ENCODE measurements at regions not wholly inside any gene's neighbourhood (a gene's known extent, or its start where the extent isn't known, plus 50 kb on each side); places are given as distances from the start of the nearest gene placed in this dataset.

DNA sequence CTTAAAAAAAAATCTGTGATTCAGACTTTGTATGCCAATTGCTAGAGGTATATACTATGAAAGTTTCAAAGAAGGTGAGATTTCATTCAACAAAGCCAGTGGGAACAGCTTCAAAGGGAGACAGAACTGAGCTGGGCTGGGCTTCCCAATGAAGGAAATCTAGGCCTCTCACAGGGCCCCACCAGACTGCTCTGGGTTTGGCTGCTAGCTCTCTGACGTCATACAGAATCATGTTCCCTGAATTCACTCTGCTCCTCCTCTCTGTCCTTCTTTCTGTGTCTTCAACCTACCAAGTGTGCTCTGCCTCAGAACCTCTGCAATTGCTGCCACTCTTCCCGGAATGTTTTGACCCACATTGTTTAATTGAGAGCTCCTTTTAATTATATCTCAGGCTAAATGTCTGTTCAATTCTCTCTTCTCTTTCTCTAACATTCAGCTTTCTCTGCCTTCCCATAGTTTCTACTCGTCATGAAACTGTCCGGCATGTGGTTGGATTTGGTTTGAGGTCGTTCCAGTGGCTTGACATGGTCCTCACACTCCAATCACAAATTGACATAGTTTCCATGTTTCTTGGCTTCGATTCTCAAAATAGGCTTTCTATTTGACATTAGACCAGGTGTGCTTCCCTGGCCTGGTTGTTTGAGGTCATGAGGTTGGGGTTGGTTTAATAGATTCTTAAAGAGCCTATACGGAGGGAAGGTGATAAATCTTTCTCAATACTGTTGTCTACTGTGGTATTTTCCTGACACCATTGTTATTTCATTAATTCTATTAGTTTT, 282.1 kb upstream of the EMCN start:
- Histone ChIP-seq H3K27me3 (ENCODE audit: control insufficient read depth, insufficient read depth, low read length) (no peaks in the 10 kb centered on the region), H3K4me3 (ENCODE audit: low read depth, low read length) (no peak overlapping the region), H3K4me1 (ENCODE audit: control insufficient read depth, insufficient read depth, low read length) (no peaks in the 10 kb centered on the region), H3K9me3 (ENCODE audit: control insufficient read depth, insufficient read depth, low read length) (no peaks in the 10 kb centered on the region), H3K27ac (ENCODE audit: low read depth, low read length) (no peak overlapping the region), H3K36me3 (ENCODE audit: control insufficient read depth, insufficient read depth, low read length) (no peaks in the 10 kb centered on the region)
- 78% methylated on average over 2 of the region's 7 CpGs for WGBS (ENCODE audit: insufficient coverage)
- DNase-seq (ENCODE audit: low read depth in 4 of 6, low spot score in 6 of 6): no peak

DNA sequence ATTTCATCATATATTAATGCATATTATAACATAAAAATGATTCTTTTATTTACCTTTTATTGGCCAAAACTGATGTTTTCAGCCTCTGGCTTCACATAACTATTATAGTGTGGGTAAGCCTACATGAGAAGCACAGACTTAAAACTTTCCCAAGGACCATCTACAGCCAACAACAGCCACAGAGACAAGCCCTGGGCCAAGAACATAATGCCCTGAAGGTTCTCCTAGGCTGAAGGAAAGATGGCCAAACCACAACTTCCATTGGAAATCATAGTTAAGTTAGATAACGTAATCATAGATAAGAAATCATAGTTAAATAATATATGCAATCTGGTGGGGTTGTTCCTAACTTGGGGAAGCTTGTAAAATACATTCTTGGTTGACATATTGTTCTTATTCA, 280.0 kb upstream of the EMCN start:
- H3K36me3 ChIP-seq (ENCODE audit: control insufficient read depth, insufficient read depth, low read length): no peaks in the 10 kb centered on the region
- no peak overlapping the region for H3K4me3 ChIP-seq (ENCODE audit: low read depth, low read length)
- H3K4me1 ChIP-seq (ENCODE audit: control insufficient read depth, insufficient read depth, low read length): no peaks in the 10 kb centered on the region
- WGBS (ENCODE audit: insufficient coverage): no CpG with 5 or more reads among the region's 1 CpG
- DNase-seq (ENCODE audit: low read depth in 4 of 6, low spot score in 6 of 6): no peak
- no peak overlapping the region for H3K27ac ChIP-seq (ENCODE audit: low read depth, low read length)
- H3K9me3 ChIP-seq (ENCODE audit: control insufficient read depth, insufficient read depth, low read length): no peaks in the 10 kb centered on the region
- H3K27me3 ChIP-seq (ENCODE audit: control insufficient read depth, insufficient read depth, low read length): no peaks in the 10 kb centered on the region

- no peaks in the 10 kb centered on the region for H3K36me3 ChIP-seq (ENCODE audit: control insufficient read depth, insufficient read depth, low read length)
- 100% methylated on average over 1 of the region's 1 CpG for WGBS (ENCODE audit: insufficient coverage)
- no peak for DNase-seq (ENCODE audit: low read depth in 4 of 6, low spot score in 6 of 6)
- H3K4me1 ChIP-seq (ENCODE audit: control insufficient read depth, insufficient read depth, low read length): no peaks in the 10 kb centered on the region
- H3K27me3 ChIP-seq (ENCODE audit: control insufficient read depth, insufficient read depth, low read length): no peaks in the 10 kb centered on the region
- H3K4me3 ChIP-seq (ENCODE audit: low read depth, low read length): no peak overlapping the region
- no peaks in the 10 kb centered on the region for H3K9me3 ChIP-seq (ENCODE audit: control insufficient read depth, insufficient read depth, low read length)
- no peak overlapping the region for H3K27ac ChIP-seq (ENCODE audit: low read depth, low read length)
Observed at GRCh38 chr4:100797356-100797755, 279.5 kb upstream of the EMCN start.

GRCh38 chr4:100796332-100796731, 278.5 kb upstream of the EMCN start:
- Histone ChIP-seq H3K9me3 (ENCODE audit: control insufficient read depth, insufficient read depth, low read length) (no peaks in the 10 kb centered on the region), H3K27ac (ENCODE audit: low read depth, low read length) (no peak overlapping the region), H3K36me3 (ENCODE audit: control insufficient read depth, insufficient read depth, low read length) (no peaks in the 10 kb centered on the region), H3K4me3 (ENCODE audit: low read depth, low read length) (no peak overlapping the region), H3K4me1 (ENCODE audit: control insufficient read depth, insufficient read depth, low read length) (no peaks in the 10 kb centered on the region), H3K27me3 (ENCODE audit: control insufficient read depth, insufficient read depth, low read length) (no peaks in the 10 kb centered on the region)
- 80% methylated on average over 1 of the region's 2 CpGs for WGBS (ENCODE audit: insufficient coverage)
- DNase-seq (ENCODE audit: low read depth in 4 of 6, low spot score in 6 of 6): no peak

- Histone ChIP-seq H3K27ac (ENCODE audit: low read depth, low read length) (no peak overlapping the region), H3K4me3 (ENCODE audit: low read depth, low read length) (no peak overlapping the region), H3K36me3 (ENCODE audit: control insufficient read depth, insufficient read depth, low read length) (no peaks in the 10 kb centered on the region), H3K4me1 (ENCODE audit: control insufficient read depth, insufficient read depth, low read length) (no peaks in the 10 kb centered on the region), H3K27me3 (ENCODE audit: control insufficient read depth, insufficient read depth, low read length) (no peaks in the 10 kb centered on the region), H3K9me3 (ENCODE audit: control insufficient read depth, insufficient read depth, low read length) (no peaks in the 10 kb centered on the region)
- 80% methylated on average over 1 of the region's 1 CpG for WGBS (ENCODE audit: insufficient coverage)
- DNase-seq (ENCODE audit: low read depth in 4 of 6, low spot score in 6 of 6): peak in 1 of 6 donors; percentile 4
Observed at GRCh38 chr4:100795581-100795980, 277.8 kb upstream of the EMCN start.

DNA sequence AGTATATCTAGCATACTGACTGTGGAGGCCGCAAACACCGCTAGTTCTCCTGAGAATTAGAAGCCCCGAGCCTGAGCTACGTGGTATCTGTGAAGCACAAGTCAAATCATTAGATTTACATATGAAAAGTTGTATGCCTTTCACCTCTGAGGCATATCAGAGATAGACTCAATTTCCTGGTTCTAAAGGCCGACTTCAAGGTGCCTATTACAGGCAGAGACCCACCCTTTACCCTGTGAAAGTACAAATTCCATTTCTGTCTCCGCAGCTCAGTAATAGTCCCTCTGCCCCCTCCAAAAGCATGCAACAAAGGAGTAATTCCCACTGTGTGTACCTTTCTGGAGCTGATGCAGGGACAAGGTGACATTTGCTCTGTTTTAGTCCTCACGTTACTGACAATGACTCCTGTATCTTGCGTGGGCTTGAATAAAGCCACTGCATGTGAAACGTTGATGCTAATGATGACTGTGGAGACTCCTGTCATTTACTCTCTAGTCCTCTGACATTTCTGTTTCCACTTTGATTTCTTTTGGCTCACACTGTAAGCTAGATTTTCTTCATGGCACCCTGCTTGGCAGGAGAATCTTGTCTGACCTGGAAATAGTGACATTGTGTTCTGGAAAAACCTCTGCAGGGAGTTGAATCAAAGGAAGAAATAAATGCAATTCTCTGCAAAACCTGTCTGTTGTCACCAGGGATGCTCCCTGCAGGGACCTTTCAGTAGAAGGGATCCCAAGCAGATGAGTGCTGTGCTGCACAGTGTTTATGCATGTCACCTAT, 273.2 kb upstream of the EMCN start:
- Histone ChIP-seq H3K27me3 (ENCODE audit: control insufficient read depth, insufficient read depth, low read length) (no peaks in the 10 kb centered on the region), H3K9me3 (ENCODE audit: control insufficient read depth, insufficient read depth, low read length) (no peaks in the 10 kb centered on the region), H3K4me1 (ENCODE audit: control insufficient read depth, insufficient read depth, low read length) (no peaks in the 10 kb centered on the region), H3K4me3 (ENCODE audit: low read depth, low read length) (no peak overlapping the region), H3K36me3 (ENCODE audit: control insufficient read depth, insufficient read depth, low read length) (no peaks in the 10 kb centered on the region), H3K27ac (ENCODE audit: low read depth, low read length) (no peak overlapping the region)
- 72% methylated on average over 5 of the region's 9 CpGs for WGBS (ENCODE audit: insufficient coverage)
- peak in 1 of 6 donors; percentile 14 for DNase-seq (ENCODE audit: low read depth in 4 of 6, low spot score in 6 of 6)

- no peaks in the 10 kb centered on the region for H3K9me3 ChIP-seq (ENCODE audit: control insufficient read depth, insufficient read depth, low read length)
- no peaks in the 10 kb centered on the region for H3K36me3 ChIP-seq (ENCODE audit: control insufficient read depth, insufficient read depth, low read length)
- no peaks in the 10 kb centered on the region for H3K4me1 ChIP-seq (ENCODE audit: control insufficient read depth, insufficient read depth, low read length)
- H3K27ac ChIP-seq (ENCODE audit: low read depth, low read length): no peak overlapping the region
- no peak for DNase-seq (ENCODE audit: low read depth in 4 of 6, low spot score in 6 of 6)
- H3K4me3 ChIP-seq (ENCODE audit: low read depth, low read length): no peak overlapping the region
- no peaks in the 10 kb centered on the region for H3K27me3 ChIP-seq (ENCODE audit: control insufficient read depth, insufficient read depth, low read length)
Observed at GRCh38 chr4:100789991-100790390, 272.2 kb upstream of the EMCN start.

- no peaks in the 10 kb centered on the region for H3K27me3 ChIP-seq (ENCODE audit: control insufficient read depth, insufficient read depth, low read length)
- no peaks in the 10 kb centered on the region for H3K36me3 ChIP-seq (ENCODE audit: control insufficient read depth, insufficient read depth, low read length)
- WGBS (ENCODE audit: insufficient coverage): 63% methylated on average over 1 of the region's 1 CpG
- no peak for DNase-seq (ENCODE audit: low read depth in 4 of 6, low spot score in 6 of 6)
- H3K4me3 ChIP-seq (ENCODE audit: low read depth, low read length): no peak overlapping the region
- no peak overlapping the region for H3K27ac ChIP-seq (ENCODE audit: low read depth, low read length)
- no peaks in the 10 kb centered on the region for H3K9me3 ChIP-seq (ENCODE audit: control insufficient read depth, insufficient read depth, low read length)
- no peaks in the 10 kb centered on the region for H3K4me1 ChIP-seq (ENCODE audit: control insufficient read depth, insufficient read depth, low read length)
Observed at GRCh38 chr4:100786481-100786880, 268.7 kb upstream of the EMCN start.

DNA sequence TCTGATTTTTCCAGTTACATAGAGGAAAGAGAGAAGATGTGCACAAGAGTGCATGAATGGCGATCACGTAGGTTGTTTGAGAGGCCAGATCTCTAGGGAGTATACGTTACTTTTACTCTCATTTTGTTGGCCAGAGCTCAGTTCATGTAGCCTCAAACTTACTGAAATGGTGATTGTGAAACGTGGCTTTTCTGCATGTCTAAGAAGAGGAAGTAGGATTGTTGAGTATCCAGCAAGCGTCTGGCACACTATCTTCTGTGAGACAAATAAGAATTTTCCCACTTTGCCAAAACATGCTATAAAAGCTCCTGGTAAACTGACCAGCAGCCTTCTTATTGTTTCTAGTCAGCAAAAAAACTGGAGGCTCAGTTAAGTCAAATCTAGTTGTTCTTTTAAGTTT, 264.5 kb upstream of the EMCN start:
- Histone ChIP-seq H3K36me3 (ENCODE audit: control insufficient read depth, insufficient read depth, low read length) (no peaks in the 10 kb centered on the region), H3K4me3 (ENCODE audit: low read depth, low read length) (no peak overlapping the region), H3K27me3 (ENCODE audit: control insufficient read depth, insufficient read depth, low read length) (no peaks in the 10 kb centered on the region), H3K27ac (ENCODE audit: low read depth, low read length) (no peak overlapping the region), H3K9me3 (ENCODE audit: control insufficient read depth, insufficient read depth, low read length) (peaks cover 1% of the 10 kb centered on the region), H3K4me1 (ENCODE audit: control insufficient read depth, insufficient read depth, low read length) (no peaks in the 10 kb centered on the region)
- no CpG with 5 or more reads among the region's 5 CpGs for WGBS (ENCODE audit: insufficient coverage)
- DNase-seq (ENCODE audit: low read depth in 4 of 6, low spot score in 6 of 6): no peak

DNA sequence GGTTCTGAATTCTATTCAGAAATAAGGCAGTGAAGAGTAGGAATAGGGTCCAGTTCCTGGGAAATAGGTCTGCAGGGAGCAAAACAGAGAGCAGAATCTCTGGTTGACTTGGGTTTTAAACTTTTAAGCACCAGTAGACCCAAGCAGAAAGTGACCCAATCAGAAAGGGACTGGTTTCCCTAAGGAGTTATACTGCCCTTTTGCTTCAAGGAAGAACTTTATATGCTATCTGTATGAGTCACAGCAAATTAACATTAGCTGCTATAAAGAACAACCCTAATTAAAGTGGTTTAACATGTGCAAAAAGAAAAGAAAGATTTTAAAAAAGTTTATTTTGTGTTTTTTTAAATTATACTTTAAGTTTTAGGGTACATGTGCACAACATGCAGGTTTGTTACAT, 263.6 kb upstream of the EMCN start:
- Histone ChIP-seq H3K9me3 (ENCODE audit: control insufficient read depth, insufficient read depth, low read length) (peaks cover 1% of the 10 kb centered on the region), H3K36me3 (ENCODE audit: control insufficient read depth, insufficient read depth, low read length) (no peaks in the 10 kb centered on the region), H3K27me3 (ENCODE audit: control insufficient read depth, insufficient read depth, low read length) (no peaks in the 10 kb centered on the region), H3K4me3 (ENCODE audit: low read depth, low read length) (no peak overlapping the region), H3K27ac (ENCODE audit: low read depth, low read length) (no peak overlapping the region), H3K4me1 (ENCODE audit: control insufficient read depth, insufficient read depth, low read length) (no peaks in the 10 kb centered on the region)
- DNase-seq (ENCODE audit: low read depth in 4 of 6, low spot score in 6 of 6): no peak

Data from spinal cord (tissue), 9 donors.